Stimulated activated CD4-positive, alpha-beta T cell treated with anti-CD3 and anti-CD28 coated beads, Interleukin-4, amount 100 ng/mL, for 24 hours (primary cell): ENCODE measurements at regions not wholly inside any gene's neighbourhood (a gene's known extent, or its start where the extent isn't known, plus 50 kb on each side); places are given as distances from the start of the nearest gene placed in this dataset.
A peak's percentile ranks its signal among the peaks of the same experiment; 100 is the strongest.

Source experiments
- DNase-seq: peaks from one replicate; pipeline ENCODE4 v3.0.0-alpha.2; 2020

DNA sequence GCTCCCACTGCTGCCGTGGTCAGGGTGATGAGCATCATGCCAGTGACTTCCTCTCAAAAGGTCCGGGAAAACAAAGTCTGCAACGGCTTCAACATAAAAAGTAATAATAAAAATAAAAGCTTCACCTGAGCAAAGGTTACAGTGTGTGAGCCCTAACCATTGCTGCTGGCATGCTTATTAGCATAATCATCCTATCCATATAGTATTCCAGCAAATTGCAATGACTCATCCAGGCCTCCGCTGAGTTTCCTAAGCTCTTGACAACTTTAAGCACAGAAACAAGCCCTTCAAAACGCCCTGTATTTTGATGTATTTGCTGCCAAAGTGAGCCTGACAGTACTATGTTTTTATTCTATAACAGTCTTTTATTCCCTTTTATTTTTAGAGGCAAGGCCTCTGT lies 100.5 kb downstream of the AASDH start:
- DNase-seq, result no peak

DNA sequence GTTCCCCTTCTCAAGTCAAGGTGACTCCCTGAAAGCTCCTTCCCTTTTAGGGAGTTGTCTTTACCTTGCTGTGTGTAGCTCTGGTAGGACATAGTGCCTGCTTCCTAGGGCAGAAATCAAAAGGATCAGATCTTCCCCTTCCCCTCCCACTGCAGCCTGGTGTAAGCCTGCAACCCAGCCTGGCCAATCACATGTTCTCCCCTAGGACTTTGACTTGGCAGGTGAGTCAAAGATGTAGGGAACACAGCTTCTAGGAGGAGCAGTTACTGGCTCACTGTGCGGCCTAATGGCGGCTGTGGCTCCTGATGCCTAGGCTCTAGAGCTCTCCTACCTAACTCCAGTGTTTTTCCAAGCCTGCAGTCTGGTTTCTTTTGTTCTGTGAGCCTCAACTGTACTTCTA lies 103.9 kb downstream of the AASDH start:
- DNase-seq, result no peak

DNA sequence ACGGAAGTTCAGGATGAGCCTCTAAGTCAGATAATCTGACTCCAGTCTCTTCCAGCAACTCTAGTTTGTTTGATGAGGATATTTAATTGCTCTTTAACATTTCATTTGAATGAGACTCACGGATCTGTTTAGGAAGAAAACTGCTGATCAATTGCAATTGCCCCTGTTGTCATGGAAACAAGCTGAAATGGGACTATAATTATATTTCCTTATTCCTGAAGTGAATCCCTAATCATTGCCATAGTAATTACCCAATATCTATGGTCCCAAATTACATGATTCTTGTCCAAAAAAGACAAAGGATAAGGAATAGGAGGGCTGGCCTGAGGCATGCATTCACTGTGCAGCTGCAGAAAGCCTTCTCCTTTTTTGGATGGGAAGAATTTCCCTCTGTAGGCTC lies 105.3 kb downstream of the AASDH start:
- no peak for DNase-seq

DNA sequence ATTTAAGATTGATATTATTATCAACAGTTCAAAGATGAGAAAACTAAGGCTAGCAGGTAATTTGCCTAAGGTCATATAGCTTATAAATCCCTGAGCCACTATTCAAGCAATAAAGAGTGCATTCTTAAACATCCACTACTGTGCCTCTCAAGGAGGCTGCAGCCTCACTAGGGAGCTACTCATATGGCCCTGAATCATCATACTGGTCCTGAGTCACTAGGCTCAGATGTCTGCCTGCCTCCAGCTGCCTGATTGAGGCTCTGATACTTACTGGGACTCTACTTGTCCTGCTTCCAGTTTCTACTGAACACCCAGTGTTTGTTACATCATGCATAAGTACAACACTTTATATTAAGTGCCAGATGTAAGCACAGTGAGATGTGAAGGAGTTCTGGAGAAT lies 110.7 kb downstream of the AASDH start:
- DNase-seq, result no peak

DNA sequence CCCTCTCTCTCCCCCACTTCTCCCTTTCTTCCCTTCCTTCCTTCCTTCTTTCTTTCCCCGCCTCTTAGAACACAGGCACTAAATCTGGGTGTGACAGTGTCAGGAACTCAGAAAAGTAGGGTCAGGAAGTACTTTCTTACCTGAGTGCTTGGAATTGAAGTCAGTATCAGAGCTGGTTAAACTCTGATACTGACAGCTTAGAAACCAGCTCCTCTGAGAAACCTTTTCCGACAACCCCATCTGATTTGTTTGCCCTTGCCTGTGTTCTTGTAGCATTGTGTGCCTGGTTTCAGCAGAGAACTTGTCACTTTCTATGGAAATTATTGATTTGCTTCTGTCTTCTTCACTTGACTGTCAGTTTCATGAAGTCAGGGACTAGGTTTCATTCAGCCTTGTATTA lies 113.9 kb downstream of the AASDH start:
- no peak for DNase-seq

DNA sequence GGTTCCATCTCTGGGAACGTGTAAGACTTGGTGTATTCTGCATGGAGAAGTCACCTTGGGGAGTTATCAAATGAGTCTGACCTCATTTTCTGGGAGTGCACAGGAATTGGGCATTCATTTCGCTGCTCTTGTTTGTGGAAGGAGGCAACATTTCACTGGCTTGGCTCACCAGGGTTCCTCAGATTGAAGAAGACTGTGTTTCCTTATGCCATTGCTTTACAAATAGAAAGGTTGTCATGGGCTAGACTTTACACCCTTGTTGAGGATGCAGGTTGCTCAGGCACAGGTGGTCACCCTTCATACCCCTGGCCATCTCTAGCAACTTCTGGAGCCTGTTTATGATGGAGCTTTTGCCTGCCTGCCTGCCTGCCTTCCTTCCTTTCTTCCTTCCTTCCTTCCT lies 114.4 kb downstream of the AASDH start:
- DNase-seq, result no peak

DNA sequence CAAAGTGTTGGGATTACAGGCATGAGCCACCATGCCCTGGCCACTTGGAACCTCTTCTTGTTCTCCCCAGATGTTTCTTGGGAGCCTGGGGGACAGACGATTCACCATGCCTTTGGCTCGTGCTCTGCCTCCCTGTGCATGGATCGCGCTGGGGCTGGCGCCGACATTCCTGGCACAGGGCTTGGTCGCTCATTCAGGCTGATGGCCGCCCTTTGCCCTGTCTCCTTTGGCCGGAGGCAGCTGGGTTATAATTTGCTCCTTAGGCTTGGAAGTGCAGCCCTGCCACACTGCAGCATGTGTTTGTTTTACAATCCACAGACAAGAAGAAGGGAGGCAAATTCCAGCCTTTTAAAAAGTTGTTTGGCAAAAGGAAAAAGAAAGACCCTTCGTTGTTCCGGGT lies 115.3 kb downstream of the AASDH start:
- DNase-seq, result no peak

DNA sequence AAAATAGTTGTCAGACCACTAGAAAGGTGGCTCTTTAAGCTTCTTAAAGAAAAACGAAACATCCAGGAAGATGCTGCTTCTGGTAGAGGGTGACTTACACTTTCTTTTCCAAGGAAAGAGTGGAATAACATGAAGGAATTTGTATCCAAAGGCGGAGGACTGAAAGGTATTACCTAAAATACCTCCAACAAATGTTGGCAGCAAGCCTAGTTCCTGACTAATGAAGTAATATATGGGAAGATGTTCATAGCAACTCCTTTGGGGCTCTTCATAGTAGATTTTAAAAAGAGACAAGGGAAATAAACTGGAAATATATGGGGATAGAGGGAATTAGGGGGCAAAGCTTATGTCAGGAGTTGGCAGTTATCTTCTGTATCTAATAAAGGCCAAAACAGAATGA lies 116.2 kb downstream of the AASDH start:
- DNase-seq, result no peak

DNA sequence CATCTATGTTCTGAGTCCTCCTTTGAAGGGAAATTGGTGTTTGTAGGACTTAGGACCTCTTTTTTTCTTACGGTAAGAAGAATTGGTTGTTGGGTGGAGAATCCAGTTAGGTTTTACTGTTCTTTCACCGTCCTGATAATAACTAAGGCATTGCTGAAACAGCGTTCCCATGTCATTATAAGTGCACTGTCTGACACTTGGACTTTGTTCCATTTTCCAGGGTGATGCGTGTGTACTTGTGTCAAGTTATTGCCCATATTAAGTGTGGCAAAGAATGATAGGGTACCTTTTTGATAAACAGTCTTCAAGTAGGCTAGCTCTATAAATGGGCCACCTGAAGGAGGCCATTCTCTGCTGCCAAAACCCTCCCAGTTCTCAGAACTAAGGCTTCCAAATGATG lies 119.7 kb downstream of the AASDH start:
- no peak for DNase-seq

DNA sequence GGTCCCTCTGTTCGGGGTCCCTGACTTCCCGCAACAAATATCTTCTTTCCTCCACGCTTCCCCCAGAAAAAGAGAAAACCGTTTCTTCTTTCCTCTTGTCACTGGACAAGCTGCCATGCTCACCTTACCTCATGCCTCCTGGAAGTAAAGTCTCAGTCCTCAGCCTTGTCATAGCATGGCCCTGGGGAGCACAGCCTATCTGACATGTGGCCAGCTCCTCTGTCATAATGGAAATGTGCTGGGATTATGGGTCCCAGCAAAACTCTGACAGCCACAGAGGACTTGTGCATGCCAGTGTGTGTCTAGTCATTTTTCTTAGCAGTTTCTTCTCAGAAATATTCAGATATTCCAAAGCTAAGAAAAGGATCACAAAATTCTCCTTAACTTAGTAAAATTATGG lies 122.4 kb downstream of the AASDH start:
- no peak for DNase-seq

DNA sequence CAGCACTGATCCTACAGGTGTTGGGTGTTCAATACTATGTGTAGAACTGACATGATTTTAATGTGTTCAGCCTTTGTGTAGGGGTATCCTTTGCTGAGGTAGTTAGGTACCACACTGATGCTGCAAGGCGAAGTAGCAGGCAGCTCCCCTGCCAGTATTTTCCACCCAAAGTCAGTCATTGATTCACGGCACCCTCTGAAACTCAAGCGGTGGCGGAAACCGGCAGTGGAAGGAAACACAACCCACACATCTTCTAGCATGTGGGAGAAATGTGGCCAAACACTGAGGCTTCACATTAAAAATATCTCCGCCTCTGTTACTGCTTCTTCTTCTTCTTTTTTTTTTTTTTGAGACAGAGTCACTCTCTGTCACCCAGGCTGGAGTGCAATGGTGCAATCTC lies 126.3 kb downstream of the AASDH start:
- peak; percentile 64 for DNase-seq

DNA sequence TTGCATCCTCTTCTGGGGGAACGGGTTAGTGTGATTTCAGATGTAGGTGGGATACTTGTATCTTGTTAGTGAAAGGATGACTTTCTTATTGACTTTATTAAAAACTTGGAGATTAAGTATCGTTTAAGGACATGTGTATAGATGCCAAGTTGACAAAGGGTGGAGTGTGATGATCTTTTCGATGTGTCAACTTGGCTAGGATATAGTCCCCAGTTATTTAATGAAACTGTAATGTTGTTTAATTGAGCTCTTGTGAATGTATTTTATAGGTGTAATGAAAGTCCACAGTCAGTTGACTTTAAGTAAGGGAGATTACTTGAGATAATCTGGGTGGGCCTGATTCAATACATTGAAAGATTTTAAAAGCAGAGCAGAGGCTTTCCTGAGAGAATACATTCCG lies 127.0 kb downstream of the AASDH start:
- DNase-seq, result no peak

DNA sequence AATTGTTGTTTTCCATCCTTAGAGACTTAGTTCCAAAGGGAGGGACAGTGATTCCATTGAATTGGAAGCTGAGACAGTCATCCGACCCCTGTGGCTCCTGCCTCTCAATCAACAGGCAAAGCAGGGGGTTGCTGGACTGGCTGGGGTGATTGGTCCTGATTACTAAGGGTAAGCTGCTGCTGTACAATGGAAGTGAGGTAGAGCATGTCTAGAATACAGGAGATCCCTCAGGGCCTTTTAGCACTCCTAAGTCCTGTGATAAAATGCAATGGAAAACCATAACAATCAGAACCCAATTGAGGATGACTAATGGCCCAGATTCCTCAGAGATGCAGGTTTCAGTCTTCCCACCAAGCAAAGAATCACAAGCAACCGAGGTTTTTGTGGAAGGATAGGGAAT lies 127.6 kb downstream of the AASDH start:
- DNase-seq, result no peak

DNA sequence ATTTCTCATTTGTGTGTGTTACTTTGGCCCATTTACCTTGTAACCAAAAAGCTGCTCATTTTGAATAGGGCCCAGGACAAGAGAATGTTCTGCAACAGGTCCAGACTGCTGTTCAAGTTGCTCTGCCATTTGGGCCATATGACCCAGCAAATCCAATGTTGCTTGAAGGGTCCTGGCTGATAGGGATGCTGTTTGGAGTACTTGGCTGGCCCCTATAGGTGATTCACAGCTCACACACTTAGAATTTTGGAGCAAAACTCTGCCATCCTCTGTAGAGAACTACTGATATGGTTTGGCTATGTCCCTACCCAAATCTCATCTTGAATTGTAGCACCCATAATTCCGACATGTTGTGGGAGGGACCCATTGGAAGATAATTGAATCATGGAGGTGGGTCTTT lies 131.5 kb downstream of the AASDH start:
- DNase-seq, result no peak

DNA sequence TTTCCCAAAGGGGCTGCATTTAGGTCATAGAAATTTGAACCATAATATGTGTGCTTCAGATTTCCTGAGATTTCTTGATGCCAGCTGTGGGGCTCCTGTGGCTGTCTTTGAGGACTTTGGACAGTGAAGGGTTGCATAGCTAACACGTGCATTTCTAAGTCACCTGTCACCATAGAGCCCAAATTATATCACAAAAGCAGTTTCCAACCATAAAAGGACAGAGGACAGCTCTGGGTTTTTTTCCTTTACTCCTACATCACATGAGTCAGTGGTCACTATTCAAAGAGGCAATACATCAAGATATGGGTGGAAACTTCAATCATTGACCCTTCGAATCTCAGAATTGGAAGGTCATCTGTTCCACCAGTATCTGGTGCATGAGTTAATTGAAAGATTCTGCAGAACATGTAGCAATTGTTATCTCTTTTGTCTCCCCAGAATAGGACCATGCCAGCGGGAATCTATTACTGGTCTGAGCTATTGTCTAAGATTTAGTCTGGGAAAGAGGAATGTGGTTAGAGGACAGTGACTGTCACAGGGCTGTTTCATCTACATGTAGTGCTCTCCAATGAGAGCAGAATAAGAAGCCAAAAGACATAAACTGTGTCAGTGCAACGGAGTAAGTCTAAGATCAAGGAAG lies 133.5 kb downstream of the AASDH start:
- DNase-seq, result no peak

DNA sequence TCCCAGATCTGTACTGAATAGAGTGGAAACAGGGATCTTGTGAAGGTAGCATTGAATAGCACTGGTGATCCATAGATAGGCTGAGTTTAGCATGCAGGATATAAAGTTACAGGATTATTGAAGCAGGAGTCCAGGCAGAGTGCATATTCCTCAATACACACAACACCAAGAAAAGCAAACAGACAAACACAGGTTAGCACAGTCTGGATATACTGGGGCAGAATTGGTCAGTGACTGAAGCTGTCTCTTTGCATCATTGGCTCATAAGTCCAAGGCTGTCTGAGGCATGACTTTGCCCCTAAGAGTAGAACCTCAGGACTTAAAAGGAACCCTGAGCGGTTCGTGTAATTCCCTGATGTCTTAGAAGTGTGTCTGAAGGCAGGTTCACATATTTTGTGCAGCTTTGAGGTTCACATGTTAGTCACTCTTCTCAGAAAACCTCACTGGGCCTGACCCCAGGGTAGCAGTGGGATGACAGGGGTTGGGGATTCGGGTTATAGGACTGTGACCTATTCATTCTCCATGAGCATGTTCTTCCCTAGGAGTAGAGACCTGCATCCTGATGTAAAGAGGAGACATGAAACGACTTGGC lies 134.6 kb downstream of the AASDH start:
- no peak for DNase-seq

DNA sequence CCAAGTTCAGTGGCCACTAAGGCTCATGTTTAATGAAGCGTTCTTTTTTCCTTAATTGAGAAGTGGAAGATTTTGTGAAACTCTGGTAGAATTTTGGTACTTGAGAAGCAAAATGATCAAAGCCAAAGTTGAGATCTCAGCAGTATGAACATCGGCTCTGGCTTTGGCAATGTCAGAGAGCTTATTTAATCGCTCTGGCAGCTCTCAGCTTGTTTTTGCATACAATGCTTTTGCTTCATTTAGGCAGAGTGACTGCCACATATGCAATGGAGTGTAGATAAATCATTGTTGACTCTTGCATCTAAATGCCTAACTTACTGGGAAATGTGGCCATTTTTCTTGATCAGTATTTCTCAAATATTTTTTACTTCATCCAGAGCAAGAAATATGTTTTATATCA lies 135.7 kb downstream of the AASDH start:
- DNase-seq, result no peak

DNA sequence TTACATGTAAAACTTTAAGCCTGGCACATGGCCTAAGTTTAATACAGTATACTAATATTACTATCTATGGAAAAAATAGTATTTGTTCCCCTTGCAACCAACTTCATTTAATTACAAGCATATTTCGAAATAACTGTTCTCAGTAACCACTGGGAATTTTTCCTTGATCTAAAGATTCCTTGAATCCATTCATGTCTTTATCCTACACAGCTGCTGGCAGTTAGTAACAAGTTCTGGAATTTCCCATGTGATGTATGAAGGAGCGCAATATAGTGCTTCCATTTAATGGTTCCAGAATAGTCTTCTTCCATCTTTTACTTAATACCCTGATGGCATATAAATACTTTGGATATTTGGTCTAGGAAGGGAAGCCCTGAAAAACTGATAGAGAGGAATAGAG lies 136.5 kb downstream of the AASDH start:
- no peak for DNase-seq

DNA sequence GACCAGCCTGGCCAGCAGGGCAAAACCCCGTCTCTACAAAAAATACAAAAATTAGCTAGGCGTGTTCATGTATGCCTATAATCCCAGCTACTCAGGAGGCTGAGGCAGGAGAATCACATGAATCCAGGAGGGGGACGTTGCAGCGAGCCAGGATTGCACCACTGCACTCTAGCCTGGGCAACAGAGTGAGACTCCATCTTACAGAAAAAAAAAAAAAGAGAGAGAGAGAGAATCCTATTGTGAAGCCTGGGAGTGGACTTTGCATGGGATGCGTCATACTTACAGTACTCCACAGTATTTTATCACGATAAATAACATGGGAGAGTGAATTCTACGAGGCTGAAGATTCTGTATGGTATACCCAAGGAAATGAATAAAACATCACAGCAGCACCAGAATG lies 139.6 kb downstream of the AASDH start:
- no peak for DNase-seq

DNA sequence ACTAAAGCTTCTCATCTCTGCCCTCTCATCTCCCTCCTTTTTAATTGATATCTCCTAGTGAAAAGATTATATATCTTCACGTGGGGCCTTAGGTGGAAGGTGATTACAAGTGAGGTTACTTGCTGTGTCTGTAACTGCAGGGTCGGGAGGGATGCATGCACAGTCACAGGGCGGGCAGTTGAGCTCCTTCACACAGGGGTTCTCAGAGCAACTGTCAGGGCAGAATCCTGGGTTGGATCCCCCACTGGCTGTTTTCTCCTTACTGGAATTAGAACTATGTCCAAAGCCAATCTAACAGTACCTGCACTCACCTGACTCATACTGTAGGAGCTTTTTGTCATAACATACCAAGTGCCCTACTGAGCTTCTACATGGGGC lies 141.1 kb downstream of the AASDH start:
- DNase-seq, result no peak

DNA sequence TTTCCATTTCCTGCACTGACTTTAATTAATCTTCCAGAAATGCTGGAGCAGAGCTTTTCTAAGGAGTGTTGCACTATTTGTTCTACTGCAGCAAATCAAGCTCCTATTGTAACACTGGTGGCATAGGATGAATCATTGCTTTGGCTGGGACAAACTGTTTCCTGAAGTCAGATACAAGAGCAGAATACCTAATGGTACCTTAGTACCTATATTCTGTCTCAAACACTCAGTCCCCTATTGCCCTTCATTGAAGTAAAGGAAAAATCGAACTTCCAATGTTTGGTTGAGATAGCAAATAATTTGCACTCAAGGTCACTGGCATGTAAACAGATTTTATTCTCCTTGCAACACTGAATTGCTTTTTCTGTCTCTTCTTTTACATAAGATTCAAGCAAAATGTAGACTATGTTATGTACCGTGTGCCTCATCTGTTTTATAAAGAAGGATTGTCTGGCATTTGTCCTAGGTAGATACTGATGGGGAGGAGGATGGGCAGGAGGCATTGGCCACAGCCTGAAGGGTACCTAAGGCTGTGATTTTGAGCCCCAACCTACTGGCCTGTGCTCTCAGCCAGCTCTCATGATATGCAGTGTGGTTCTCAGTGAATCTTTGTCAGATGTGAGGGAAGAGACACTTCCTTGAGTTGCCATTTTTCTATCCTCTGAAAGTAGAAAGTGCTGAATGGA lies 141.6 kb downstream of the AASDH start:
- DNase-seq, result no peak

DNA sequence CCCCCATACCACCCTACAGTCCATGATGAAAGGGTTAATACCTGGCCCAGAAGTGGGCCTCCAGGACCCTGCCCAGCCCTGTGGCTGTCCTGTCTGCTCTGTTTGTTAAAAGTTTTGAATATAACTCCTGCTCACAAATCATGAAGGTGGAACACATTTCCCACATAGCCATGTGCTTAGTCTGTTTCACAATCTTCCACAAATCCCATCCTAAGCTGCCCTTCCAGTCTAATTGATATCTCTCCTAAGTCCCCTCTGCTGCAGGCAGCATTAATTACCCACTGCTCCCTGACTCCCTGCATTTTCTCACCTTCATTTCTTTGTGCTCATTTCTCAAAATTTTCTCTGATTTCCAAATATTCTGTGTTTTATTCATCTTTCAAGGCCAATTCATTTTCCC lies 142.6 kb downstream of the AASDH start:
- DNase-seq, result no peak

DNA sequence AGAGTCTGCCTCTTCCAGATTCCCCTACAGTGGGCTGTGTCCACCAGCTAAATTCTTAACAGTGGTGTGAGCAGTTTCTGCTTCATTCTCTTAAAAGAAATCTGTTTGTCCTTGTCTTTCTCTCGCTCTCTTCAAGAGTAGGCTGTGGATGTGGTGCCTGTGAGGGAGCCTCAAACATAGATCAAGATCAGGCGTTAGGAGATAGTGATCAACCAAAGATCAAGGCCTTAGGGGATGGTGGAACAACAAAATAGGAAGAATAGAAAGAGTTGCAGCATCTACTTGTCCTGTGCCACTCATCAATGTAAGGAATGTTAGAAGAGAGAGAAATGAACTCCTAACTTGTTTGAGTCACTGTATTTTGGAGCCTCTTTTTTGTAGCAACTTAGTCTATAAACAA lies 144.2 kb downstream of the AASDH start:
- no peak for DNase-seq

DNA sequence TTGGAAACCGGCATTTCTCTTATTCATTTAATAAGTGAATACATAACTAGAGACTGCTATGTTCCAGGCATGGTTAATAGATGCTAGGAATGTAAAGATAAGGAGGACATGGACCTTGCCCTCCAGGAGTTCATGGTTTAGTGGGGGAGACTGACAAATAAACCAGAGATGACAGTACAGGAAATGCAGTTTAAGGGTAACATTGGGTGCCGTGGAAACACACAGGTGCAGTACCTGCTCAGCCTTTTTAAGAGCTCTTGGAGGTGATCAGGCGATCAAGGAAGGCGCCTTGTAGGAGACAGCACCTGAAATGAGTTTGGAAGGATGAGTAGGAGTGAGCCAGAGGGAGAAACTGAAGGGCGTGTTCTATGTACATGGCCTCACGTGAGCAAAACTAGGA lies 145.8 kb downstream of the AASDH start:
- no peak for DNase-seq
